B cell (primary cell): ENCODE measurements at regions not wholly inside any gene's neighbourhood (a gene's known extent, or its start where the extent isn't known, plus 50 kb on each side); places are given as distances from the start of the nearest gene placed in this dataset.

Experiments used
- ATAC-seq: fragments of 200-7000 bp; cut with Tn5 transposase; one replicate; pipeline ENCODE4 v1.10.0; 2021; ENCODE audit warnings: low read depth, mild to moderate bottlenecking, moderate number of reproducible peaks, moderate library complexity
- CTCF ChIA-PET: fragments of 350-600 bp; sonication (Branson Sonifier 250); formaldehyde crosslinking; loops from one replicate; lab custom pipeline; 2021; ENCODE audit warnings: antibody characterized with exemption, inconsistent platforms; lab: Charles Lee
- POLR2A ChIA-PET: fragments of 350-600 bp; sonication (Branson Sonifier 250); formaldehyde crosslinking; loops from one replicate; lab custom pipeline; 2021; ENCODE audit warnings: antibody characterized with exemption; lab: Charles Lee
- DNase-seq: peaks from one replicate; pipeline ENCODE4 v3.0.0; 2013
- H2AFZ ChIP-seq: 2 replicates; pipeline ENCODE4 v1.6.1; 2012; ENCODE audit warnings: mild to moderate bottlenecking, low read depth, low read length; ENCODE audit not compliant: insufficient read depth, poor library complexity, severe bottlenecking
- H3K27ac ChIP-seq, 2 donors: 1 replicate in 1 of 2; 2 replicates in 1 of 2; pipeline ENCODE4 v1.5.1; 2012 to 2013; ENCODE audit warnings: low read length in 2 of 2, mild to moderate bottlenecking in 2 of 2, moderate library complexity in 1 of 2
- H3K27me3 ChIP-seq, 4 experiments: fragments of 200-600 bp in 1 of 4; sonication (generic) in 1 of 4; replicated peaks in 1 of 4; 1 replicate in 2 of 4; 2 replicates in 2 of 4; pipeline versions ENCODE4 v1.6.1 to v1.7.0; 2013 to 2016; ENCODE audit warnings: low read length in 3 of 4, mild to moderate bottlenecking in 2 of 4, mixed read lengths in 1 of 4, moderate library complexity in 1 of 4; ENCODE audit not compliant: insufficient read depth in 4 of 4, control insufficient read depth in 3 of 4; ENCODE audit errors: control extremely low read depth in 1 of 4
- H3K36me3 ChIP-seq, 2 experiments: replicated peaks in 1 of 2; 1 replicate in 1 of 2; 2 replicates in 1 of 2; pipeline versions ENCODE4 v1.6.1 to v1.7.1; 2013; ENCODE audit warnings: low read length in 1 of 2; ENCODE audit not compliant: insufficient read depth in 2 of 2, control insufficient read depth in 1 of 2; ENCODE audit errors: control extremely low read depth in 1 of 2, extremely low read depth in 1 of 2
- H3K4me1 ChIP-seq, 2 donors: fragments of 200-600 bp in 1 of 2; sonication (generic) in 1 of 2; 1 replicate in 1 of 2; 2 replicates in 1 of 2; pipeline versions ENCODE4 v1.5.1 to v1.6.1; 2013 to 2017; ENCODE audit warnings: low read length in 2 of 2; ENCODE audit not compliant: control insufficient read depth in 2 of 2, insufficient read depth in 2 of 2
- H3K4me2 ChIP-seq: replicated peaks from 2 replicates; pipeline ENCODE3; 2012; ENCODE audit warnings: mild to moderate bottlenecking, low read depth, low read length; ENCODE audit not compliant: poor library complexity, severe bottlenecking
- H3K4me3 ChIP-seq, 5 experiments: fragments of 200-600 bp in 1 of 5; sonication (generic) in 1 of 5; 1 replicate in 3 of 5; 2 replicates in 2 of 5; pipeline versions ENCODE4 v1.5.1 to v1.7.0; 2011 to 2016; ENCODE audit warnings: low read length in 4 of 5, mild to moderate bottlenecking in 4 of 5, low read depth in 2 of 5, control low read depth in 1 of 5, moderate library complexity in 1 of 5; ENCODE audit not compliant: insufficient read depth in 1 of 5; ENCODE audit errors: control extremely low read depth in 1 of 5, extremely low read depth in 1 of 5
- H3K79me2 ChIP-seq: fragments of 200-600 bp; sonication (generic); one replicate; pipeline ENCODE4 v1.6.0; 2016; ENCODE audit warnings: low read length; ENCODE audit not compliant: control insufficient read depth, insufficient read depth
- H3K9ac ChIP-seq: fragments of 200-600 bp; sonication (generic); 2 replicates; pipeline ENCODE4 v1.6.1; 2017; ENCODE audit warnings: mild to moderate bottlenecking, low read length, moderate library complexity
- H3K9me3 ChIP-seq, 3 donors: one replicate each; pipeline versions ENCODE4 v1.6.1 to v1.7.1; 2013; ENCODE audit warnings: low read length in 2 of 3; ENCODE audit not compliant: control insufficient read depth in 2 of 3, insufficient read depth in 1 of 3; ENCODE audit errors: control extremely low read depth in 1 of 3
- H4K20me1 ChIP-seq: 2 replicates; pipeline ENCODE4 v1.6.0; 2012; ENCODE audit warnings: mild to moderate bottlenecking, low read length; ENCODE audit not compliant: insufficient read depth, control insufficient read depth, poor library complexity, severe bottlenecking
- H3K27ac Mint-ChIP-seq: one replicate; pipeline ENCODE4 v1.8.0; 2021; ENCODE audit warnings: mixed read lengths
- H3K27me3 Mint-ChIP-seq: one replicate; pipeline ENCODE4 v1.8.0; 2021; ENCODE audit warnings: mixed read lengths
- H3K4me1 Mint-ChIP-seq: one replicate; pipeline ENCODE4 v1.8.0; 2021; ENCODE audit warnings: mixed read lengths
- H3K4me3 Mint-ChIP-seq: one replicate; pipeline ENCODE4 v1.8.0; 2021; ENCODE audit warnings: mixed read lengths
- H3K9me3 Mint-ChIP-seq: one replicate; pipeline ENCODE4 v1.8.0; 2022; ENCODE audit warnings: mixed read lengths; ENCODE audit not compliant: insufficient read depth
- CTCF ChIP-seq: fragments of 200-600 bp; IDR thresholded peaks from one replicate; pipeline ENCODE4 v1.8.0; 2022; ENCODE audit warnings: antibody characterized with exemption, mild to moderate bottlenecking
- EZH2 ChIP-seq: IDR thresholded peaks from 2 replicates; pipeline ENCODE4 v1.6.1; 2012; ENCODE audit warnings: borderline replicate concordance, low read depth, mild to moderate bottlenecking, moderate library complexity, low read length; ENCODE audit not compliant: insufficient read depth, poor library complexity, severe bottlenecking
- WGBS: methylation state at CpG from one replicate; pipeline ENCODE4 v1.1.5; 2013; ENCODE audit warnings: missing lambda C conversion rate; ENCODE audit not compliant: insufficient coverage; 5-methylcytosine and 5-hydroxymethylcytosine counted together
- intact Hi-C: fragments of 100-400 bp; cut with micrococcal nuclease; formaldehyde crosslinking; loops from one replicate; pipeline ENCODE4 v1.10.0; 2022

DNA sequence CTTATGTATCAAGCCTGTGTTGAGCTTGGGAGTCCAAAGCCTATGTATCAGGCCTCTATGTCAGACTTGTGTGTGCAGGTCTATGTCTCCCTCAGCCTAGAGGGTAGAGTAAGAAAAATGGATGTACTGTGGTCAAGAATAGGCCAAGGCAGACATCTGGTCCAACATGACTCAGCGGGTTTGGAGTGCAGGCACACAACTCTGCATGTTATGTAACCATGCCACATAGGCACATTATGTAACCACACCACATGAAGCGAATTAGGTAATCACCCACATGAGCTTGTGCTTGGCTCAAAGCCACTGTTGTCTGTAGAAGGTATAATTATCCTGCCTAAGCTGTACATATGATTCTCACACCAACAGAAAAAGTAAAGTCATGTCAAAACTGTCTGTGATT lies 1190.5 kb upstream of the EYS start:
- H3K36me3 ChIP-seq: no peaks in the 10 kb centered on the region
- Mint-ChIP-seq H3K9me3 (peaks cover 4% of the 10 kb centered on the region), H3K27me3 (no peaks in the 10 kb centered on the region), H3K27ac (no peak overlapping the region), H3K4me1 (no peaks in the 10 kb centered on the region), H3K4me3 (no peak overlapping the region)
- CTCF ChIA-PET: no interaction called here
- no peak overlapping the region for H3K4me2 ChIP-seq
- no peaks in the 10 kb centered on the region for H3K79me2 ChIP-seq
- intact Hi-C loops: no loop called here
- peaks cover 0 to 12% (median 9%) of the 10 kb centered on the region in 3 donors for H3K9me3 ChIP-seq
- ATAC-seq (no peak), DNase-seq (peak; percentile 13)
- WGBS: 100% methylated on average over 1 of the region's 2 CpGs
- no peak for TF ChIP-seq EZH2
- TF ChIP-seq CTCF: no peak
- no peaks in the 10 kb centered on the region for H3K27me3 ChIP-seq
- no peak overlapping the region for H3K9ac ChIP-seq
- H4K20me1 ChIP-seq: no peaks in the 10 kb centered on the region
- H2AFZ ChIP-seq: no peak overlapping the region
- H3K27ac ChIP-seq: no peak overlapping the region
- POLR2A ChIA-PET: no interaction called here
- no peak overlapping the region for H3K4me3 ChIP-seq
- H3K4me1 ChIP-seq: no peaks in the 10 kb centered on the region

DNA sequence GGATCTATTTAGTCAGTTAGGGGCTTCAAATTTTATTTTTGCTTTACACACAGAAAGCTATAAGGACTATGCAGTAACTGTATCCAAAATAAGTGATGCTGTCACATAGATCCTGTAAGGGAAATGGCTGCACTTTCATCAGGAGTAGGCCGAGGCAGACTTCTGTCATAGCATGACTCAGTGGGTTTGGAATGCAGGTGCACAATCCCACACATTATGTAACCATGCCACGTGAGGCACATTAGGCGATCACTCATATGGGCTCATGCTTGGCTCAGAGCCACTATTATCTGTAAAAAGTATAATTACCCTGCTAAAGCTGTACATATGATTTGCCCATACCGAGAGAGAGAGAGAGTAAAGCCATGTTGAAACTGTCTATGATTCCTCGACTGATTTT lies 1189.4 kb upstream of the EYS start:
- H3K9ac ChIP-seq: no peak overlapping the region
- Mint-ChIP-seq H3K27me3 (no peaks in the 10 kb centered on the region), H3K4me3 (no peak overlapping the region), H3K27ac (no peak overlapping the region), H3K9me3 (peaks cover 4% of the 10 kb centered on the region), H3K4me1 (no peaks in the 10 kb centered on the region)
- TF ChIP-seq EZH2 (no peak), CTCF (no peak)
- H3K27me3 ChIP-seq: no peaks in the 10 kb centered on the region
- no peak overlapping the region for H3K27ac ChIP-seq
- H2AFZ ChIP-seq: no peak overlapping the region
- no peak overlapping the region for H3K4me3 ChIP-seq
- ATAC-seq: no peak
- H3K9me3 ChIP-seq: peaks cover 0 to 12% (median 9%) of the 10 kb centered on the region in 3 donors
- no peak overlapping the region for H3K4me2 ChIP-seq
- POLR2A ChIA-PET: no interaction called here
- no peaks in the 10 kb centered on the region for H3K4me1 ChIP-seq
- DNase-seq: no peak
- CTCF ChIA-PET: no interaction called here
- intact Hi-C loops: no loop called here
- no peaks in the 10 kb centered on the region for H4K20me1 ChIP-seq
- 80% methylated on average over 1 of the region's 5 CpGs for WGBS
- H3K36me3 ChIP-seq: no peaks in the 10 kb centered on the region
- no peaks in the 10 kb centered on the region for H3K79me2 ChIP-seq
